Body of pancreas (tissue), 4 donors: ENCODE measurements at regions not wholly inside any gene's neighbourhood (a gene's known extent, or its start where the extent isn't known, plus 50 kb on each side); places are given as distances from the start of the nearest gene placed in this dataset.

Source experiments
- ATAC-seq: fragments of 150-250 bp; one replicate; pipeline ENCODE4 v1.9.1; 2016
- DNase-seq, 4 donors: peaks; one replicate each; pipeline ENCODE4 v3.0.0-alpha.2; 2019
- H3K27ac ChIP-seq, 4 donors: fragments of 200-600 bp; sonication (generic); 1 replicate in 3 of 4; 2 replicates in 1 of 4; pipeline versions ENCODE4 v1.5.1 to v1.6.1; 2016 to 2019; ENCODE audit warnings: mild to moderate bottlenecking in 1 of 4, mixed read lengths in 1 of 4, moderate library complexity in 1 of 4
- H3K27me3 ChIP-seq, 2 donors: fragments of 200-600 bp; sonication (generic); one replicate each; pipeline ENCODE4 v1.6.0; 2016; ENCODE audit warnings: mild to moderate bottlenecking in 1 of 2
- H3K36me3 ChIP-seq, 2 donors: fragments of 200-600 bp; sonication (generic); replicated peaks in 1 of 2; 2 replicates each; pipeline ENCODE4 v1.5.1; 2016; ENCODE audit warnings: low read depth in 2 of 2; ENCODE audit not compliant: insufficient read depth in 1 of 2
- H3K4me1 ChIP-seq: fragments of 200-600 bp; sonication (generic); one replicate; pipeline ENCODE4 v1.6.0; 2016
- H3K4me3 ChIP-seq, 2 donors: fragments of 200-600 bp; sonication (generic); 1 replicate in 1 of 2; 2 replicates in 1 of 2; pipeline ENCODE4 v1.5.1; 2016 to 2019
- H3K9me3 ChIP-seq, 3 donors: fragments of 200-600 bp; sonication (generic); 1 replicate in 2 of 3; 2 replicates in 1 of 3; pipeline ENCODE4 v1.5.1; 2016
- CTCF ChIP-seq, 7 experiments: fragments of 450-650 bp in 4 of 7; fragments of 200-600 bp in 3 of 7; sonication (generic) in 3 of 7; IDR thresholded peaks; one replicate each; pipeline ENCODE4 v1.5.1; 2016 to 2019; ENCODE audit warnings: antibody characterized with exemption in 7 of 7
- POLR2A ChIP-seq, 3 donors: fragments of 450-650 bp; IDR thresholded peaks; one replicate each; pipeline ENCODE4 v1.6.1; 2016; ENCODE audit warnings: antibody characterized with exemption in 3 of 3, mild to moderate bottlenecking in 2 of 3
- WGBS, 2 donors: methylation state at CpG; one replicate each; pipeline ENCODE4 v1.1.5; 2017; 5-methylcytosine and 5-hydroxymethylcytosine counted together
- intact Hi-C: fragments of 100-400 bp; cut with DNase I; formaldehyde crosslinking; loops from one replicate; pipeline ENCODE4 v1.15.1; 2023

- Histone ChIP-seq H3K27me3 (no peaks in the 10 kb centered on the region), H3K27ac (no peak overlapping the region), H3K9me3 (no peaks in the 10 kb centered on the region), H3K4me3 (no peak overlapping the region), H3K4me1 (no peaks in the 10 kb centered on the region), H3K36me3 (no peaks in the 10 kb centered on the region)
- intact Hi-C loops, result no loop called here
- TF ChIP-seq POLR2A (IDR thresholded peaks at IDR 0.05) (no peak), CTCF (IDR thresholded peaks at IDR 0.05) (no peak)
- no peak for DNase-seq
- no peak for ATAC-seq
- 69 to 76% methylated on average over 2 of the region's 2 CpGs for WGBS, 2 donors
These were observed 71.8 kb upstream of the TMEM108 start for GRCh38 chr3:132966374-132966773.

- 57 to 64% methylated on average over 3 of the region's 3 CpGs for WGBS, 2 donors
- intact Hi-C loops, result no loop called here
- Histone ChIP-seq H3K9me3 (no peaks in the 10 kb centered on the region), H3K4me3 (no peak overlapping the region), H3K4me1 (no peaks in the 10 kb centered on the region), H3K27ac (no peak overlapping the region), H3K36me3 (no peaks in the 10 kb centered on the region), H3K27me3 (no peaks in the 10 kb centered on the region)
- ATAC-seq (no peak), DNase-seq (no peak)
- TF ChIP-seq POLR2A (IDR thresholded peaks at IDR 0.05), result no peak
- no peak for TF ChIP-seq CTCF (IDR thresholded peaks at IDR 0.05)
These were observed 73.9 kb upstream of the TMEM108 start for GRCh38 chr3:132964266-132964665.

DNA sequence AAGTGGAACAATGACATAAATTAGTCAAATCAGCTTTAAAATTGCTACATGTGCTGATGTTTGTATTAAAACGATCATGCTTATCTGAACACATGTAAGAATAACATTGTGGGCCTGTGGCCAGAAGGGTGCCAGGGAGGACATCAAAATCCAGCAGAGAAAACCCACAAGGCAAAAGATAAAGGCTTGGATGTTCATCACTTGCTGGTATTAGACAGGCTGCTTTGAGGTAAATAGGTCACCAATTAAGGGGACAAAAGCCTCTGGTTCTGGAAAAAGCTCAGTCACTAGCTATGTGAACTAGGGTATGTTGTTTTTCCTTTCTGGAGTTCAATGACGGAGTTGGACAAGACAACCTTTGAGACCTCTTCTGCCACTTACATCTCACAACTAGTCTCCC is 74.4 kb upstream of the TMEM108 start:
- TF ChIP-seq POLR2A (IDR thresholded peaks at IDR 0.05) (no peak), CTCF (IDR thresholded peaks at IDR 0.05) (no peak)
- Histone ChIP-seq H3K27me3 (no peaks in the 10 kb centered on the region), H3K36me3 (no peaks in the 10 kb centered on the region), H3K27ac (no peak overlapping the region), H3K4me3 (no peak overlapping the region), H3K4me1 (no peaks in the 10 kb centered on the region), H3K9me3 (no peaks in the 10 kb centered on the region)
- DNase-seq (no peak), ATAC-seq (no peak)
- intact Hi-C loops, result no loop called here
- WGBS, 2 donors, result 43 to 46% methylated on average over 2 of the region's 2 CpGs

- 74 to 75% methylated on average over 1 of the region's 1 CpG for WGBS, 2 donors
- ATAC-seq, result no peak
- intact Hi-C loops, result no loop called here
- Histone ChIP-seq H3K27ac (no peak overlapping the region), H3K36me3 (no peaks in the 10 kb centered on the region), H3K27me3 (no peaks in the 10 kb centered on the region), H3K4me1 (no peaks in the 10 kb centered on the region), H3K4me3 (no peak overlapping the region), H3K9me3 (no peaks in the 10 kb centered on the region)
- DNase-seq, result no peak
- TF ChIP-seq CTCF (IDR thresholded peaks at IDR 0.05) (no peak), POLR2A (IDR thresholded peaks at IDR 0.05) (no peak)
These were observed 76.2 kb upstream of the TMEM108 start for GRCh38 chr3:132961991-132962390.

GRCh38 chr3:132953683-132954082 is 84.5 kb upstream of the TMEM108 start:
- Histone ChIP-seq H3K27ac (no peak overlapping the region), H3K27me3 (no peaks in the 10 kb centered on the region), H3K4me1 (no peaks in the 10 kb centered on the region), H3K36me3 (no peaks in the 10 kb centered on the region), H3K9me3 (no peaks in the 10 kb centered on the region), H3K4me3 (no peak overlapping the region)
- DNase-seq, result no peak
- TF ChIP-seq POLR2A (IDR thresholded peaks at IDR 0.05) (no peak), CTCF (IDR thresholded peaks at IDR 0.05) (no peak)
- intact Hi-C loops, result no loop called here
- 55 to 65% methylated on average over 1 of the region's 1 CpG for WGBS, 2 donors
- no peak for ATAC-seq
